ENCODE measurements at regions not wholly inside any gene's neighbourhood (a gene's known extent, or its start where the extent isn't known, plus 50 kb on each side); places are given as distances from the start of the nearest gene placed in this dataset.
"Not testable (repeated sequence)": the region's sequence is repeated elsewhere in the genome, so short reads cannot be mapped to it uniquely, and the experiment has no call there.

- Histone ChIP-seq H3K9me3 (ENCODE audit: control insufficient read depth in 3 of 3, low read length in 3 of 3) (no peaks in the 10 kb centered on the region), H3K27ac (ENCODE audit: low read depth, low read length) (no peak overlapping the region), H3K9ac (ENCODE audit: low read depth in 1 of 3, low read length in 3 of 3) (no peak overlapping the region), H3K27me3 (ENCODE audit: control insufficient read depth in 3 of 3, insufficient read depth in 3 of 3, low read length in 3 of 3) (no peaks in the 10 kb centered on the region), H3K4me1 (ENCODE audit: control insufficient read depth in 3 of 3, insufficient read depth in 3 of 3, low read length in 3 of 3) (no peaks in the 10 kb centered on the region), H3K4me3 (ENCODE audit: low read length in 3 of 3) (no peak overlapping the region), H3K36me3 (ENCODE audit: control insufficient read depth in 3 of 3, insufficient read depth in 3 of 3, low read length in 3 of 3) (no peaks in the 10 kb centered on the region)
Observed at GRCh38 chr1:83123019-83123418, 875.9 kb downstream of the TTLL7 start.

- Histone ChIP-seq H3K9me3 (ENCODE audit: control insufficient read depth in 3 of 3, low read length in 3 of 3) (no peaks in the 10 kb centered on the region), H3K4me1 (ENCODE audit: control insufficient read depth in 3 of 3, insufficient read depth in 3 of 3, low read length in 3 of 3) (no peaks in the 10 kb centered on the region), H3K9ac (ENCODE audit: low read depth in 1 of 3, low read length in 3 of 3) (no peak overlapping the region), H3K4me3 (ENCODE audit: low read length in 3 of 3) (no peak overlapping the region), H3K36me3 (ENCODE audit: control insufficient read depth in 3 of 3, insufficient read depth in 3 of 3, low read length in 3 of 3) (no peaks in the 10 kb centered on the region), H3K27me3 (ENCODE audit: control insufficient read depth in 3 of 3, insufficient read depth in 3 of 3, low read length in 3 of 3) (no peaks in the 10 kb centered on the region), H3K27ac (ENCODE audit: low read depth, low read length) (no peak overlapping the region)
Observed at GRCh38 chr1:83118472-83118871, 880.5 kb downstream of the TTLL7 start.

- H3K36me3 ChIP-seq (ENCODE audit: control insufficient read depth in 3 of 3, insufficient read depth in 3 of 3, low read length in 3 of 3); H3K27ac ChIP-seq (ENCODE audit: low read depth, low read length); H3K9ac ChIP-seq (ENCODE audit: low read depth in 1 of 3, low read length in 3 of 3); H3K9me3 ChIP-seq (ENCODE audit: control insufficient read depth in 3 of 3, low read length in 3 of 3); H3K4me3 ChIP-seq (ENCODE audit: low read length in 3 of 3); H3K4me1 ChIP-seq (ENCODE audit: control insufficient read depth in 3 of 3, insufficient read depth in 3 of 3, low read length in 3 of 3); H3K27me3 ChIP-seq (ENCODE audit: control insufficient read depth in 3 of 3, insufficient read depth in 3 of 3, low read length in 3 of 3): not testable (repeated sequence)
Observed at GRCh38 chr1:83117030-83117429, 881.9 kb downstream of the TTLL7 start.

- H3K4me3 ChIP-seq (ENCODE audit: low read length in 3 of 3): no peak overlapping the region
- H3K9me3 ChIP-seq (ENCODE audit: control insufficient read depth in 3 of 3, low read length in 3 of 3): no peaks in the 10 kb centered on the region
- H3K27ac ChIP-seq (ENCODE audit: low read depth, low read length): no peak overlapping the region
- no peak overlapping the region for H3K9ac ChIP-seq (ENCODE audit: low read depth in 1 of 3, low read length in 3 of 3)
- H3K27me3 ChIP-seq (ENCODE audit: control insufficient read depth in 3 of 3, insufficient read depth in 3 of 3, low read length in 3 of 3): no peaks in the 10 kb centered on the region
- no peaks in the 10 kb centered on the region for H3K4me1 ChIP-seq (ENCODE audit: control insufficient read depth in 3 of 3, insufficient read depth in 3 of 3, low read length in 3 of 3)
- H3K36me3 ChIP-seq (ENCODE audit: control insufficient read depth in 3 of 3, insufficient read depth in 3 of 3, low read length in 3 of 3): no peaks in the 10 kb centered on the region
Observed at GRCh38 chr1:83115785-83116184, 883.1 kb downstream of the TTLL7 start.

- H3K9ac ChIP-seq (ENCODE audit: low read depth in 1 of 3, low read length in 3 of 3): no peak overlapping the region
- H3K4me3 ChIP-seq (ENCODE audit: low read length in 3 of 3): no peak overlapping the region
- H3K36me3 ChIP-seq (ENCODE audit: control insufficient read depth in 3 of 3, insufficient read depth in 3 of 3, low read length in 3 of 3): no peaks in the 10 kb centered on the region
- no peaks in the 10 kb centered on the region for H3K27me3 ChIP-seq (ENCODE audit: control insufficient read depth in 3 of 3, insufficient read depth in 3 of 3, low read length in 3 of 3)
- H3K9me3 ChIP-seq (ENCODE audit: control insufficient read depth in 3 of 3, low read length in 3 of 3): no peaks in the 10 kb centered on the region
- no peaks in the 10 kb centered on the region for H3K4me1 ChIP-seq (ENCODE audit: control insufficient read depth in 3 of 3, insufficient read depth in 3 of 3, low read length in 3 of 3)
- no peak overlapping the region for H3K27ac ChIP-seq (ENCODE audit: low read depth, low read length)
Observed at GRCh38 chr1:83114136-83114834, 884.6 kb downstream of the TTLL7 start.

- H3K9ac ChIP-seq (ENCODE audit: low read depth in 1 of 3, low read length in 3 of 3): no peak overlapping the region
- no peaks in the 10 kb centered on the region for H3K4me1 ChIP-seq (ENCODE audit: control insufficient read depth in 3 of 3, insufficient read depth in 3 of 3, low read length in 3 of 3)
- no peaks in the 10 kb centered on the region for H3K9me3 ChIP-seq (ENCODE audit: control insufficient read depth in 3 of 3, low read length in 3 of 3)
- no peak overlapping the region for H3K27ac ChIP-seq (ENCODE audit: low read depth, low read length)
- H3K36me3 ChIP-seq (ENCODE audit: control insufficient read depth in 3 of 3, insufficient read depth in 3 of 3, low read length in 3 of 3): no peaks in the 10 kb centered on the region
- H3K4me3 ChIP-seq (ENCODE audit: low read length in 3 of 3): no peak overlapping the region
- H3K27me3 ChIP-seq (ENCODE audit: control insufficient read depth in 3 of 3, insufficient read depth in 3 of 3, low read length in 3 of 3): no peaks in the 10 kb centered on the region
Observed at GRCh38 chr1:83113652-83114051, 885.3 kb downstream of the TTLL7 start.

- no peak overlapping the region for H3K4me3 ChIP-seq (ENCODE audit: low read length in 3 of 3)
- H3K9ac ChIP-seq (ENCODE audit: low read depth in 1 of 3, low read length in 3 of 3): no peak overlapping the region
- no peaks in the 10 kb centered on the region for H3K4me1 ChIP-seq (ENCODE audit: control insufficient read depth in 3 of 3, insufficient read depth in 3 of 3, low read length in 3 of 3)
- H3K27me3 ChIP-seq (ENCODE audit: control insufficient read depth in 3 of 3, insufficient read depth in 3 of 3, low read length in 3 of 3): no peaks in the 10 kb centered on the region
- H3K36me3 ChIP-seq (ENCODE audit: control insufficient read depth in 3 of 3, insufficient read depth in 3 of 3, low read length in 3 of 3): no peaks in the 10 kb centered on the region
- no peak overlapping the region for H3K27ac ChIP-seq (ENCODE audit: low read depth, low read length)
- H3K9me3 ChIP-seq (ENCODE audit: control insufficient read depth in 3 of 3, low read length in 3 of 3): no peaks in the 10 kb centered on the region
Observed at GRCh38 chr1:83112248-83112885, 886.6 kb downstream of the TTLL7 start.

GRCh38 chr1:83110156-83110555 lies 888.8 kb downstream of the TTLL7 start:
- Histone ChIP-seq H3K4me3 (ENCODE audit: low read length in 3 of 3) (no peak overlapping the region), H3K27me3 (ENCODE audit: control insufficient read depth in 3 of 3, insufficient read depth in 3 of 3, low read length in 3 of 3) (no peaks in the 10 kb centered on the region), H3K36me3 (ENCODE audit: control insufficient read depth in 3 of 3, insufficient read depth in 3 of 3, low read length in 3 of 3) (no peaks in the 10 kb centered on the region), H3K9ac (ENCODE audit: low read depth in 1 of 3, low read length in 3 of 3) (no peak overlapping the region), H3K9me3 (ENCODE audit: control insufficient read depth in 3 of 3, low read length in 3 of 3) (no peaks in the 10 kb centered on the region), H3K4me1 (ENCODE audit: control insufficient read depth in 3 of 3, insufficient read depth in 3 of 3, low read length in 3 of 3) (no peaks in the 10 kb centered on the region), H3K27ac (ENCODE audit: low read depth, low read length) (no peak overlapping the region)

- Histone ChIP-seq H3K9me3 (ENCODE audit: control insufficient read depth in 3 of 3, low read length in 3 of 3) (no peaks in the 10 kb centered on the region), H3K36me3 (ENCODE audit: control insufficient read depth in 3 of 3, insufficient read depth in 3 of 3, low read length in 3 of 3) (no peaks in the 10 kb centered on the region), H3K4me3 (ENCODE audit: low read length in 3 of 3) (no peak overlapping the region), H3K4me1 (ENCODE audit: control insufficient read depth in 3 of 3, insufficient read depth in 3 of 3, low read length in 3 of 3) (no peaks in the 10 kb centered on the region), H3K9ac (ENCODE audit: low read depth in 1 of 3, low read length in 3 of 3) (no peak overlapping the region), H3K27me3 (ENCODE audit: control insufficient read depth in 3 of 3, insufficient read depth in 3 of 3, low read length in 3 of 3) (no peaks in the 10 kb centered on the region), H3K27ac (ENCODE audit: low read depth, low read length) (no peak overlapping the region)
Observed at GRCh38 chr1:83109692-83110091, 889.2 kb downstream of the TTLL7 start.

GRCh38 chr1:83104558-83104957 lies 894.4 kb downstream of the TTLL7 start:
- no peak overlapping the region for H3K27ac ChIP-seq (ENCODE audit: low read depth, low read length)
- no peaks in the 10 kb centered on the region for H3K27me3 ChIP-seq (ENCODE audit: control insufficient read depth in 3 of 3, insufficient read depth in 3 of 3, low read length in 3 of 3)
- H3K4me3 ChIP-seq (ENCODE audit: low read length in 3 of 3): no peak overlapping the region
- H3K9me3 ChIP-seq (ENCODE audit: control insufficient read depth in 3 of 3, low read length in 3 of 3): no peaks in the 10 kb centered on the region
- H3K36me3 ChIP-seq (ENCODE audit: control insufficient read depth in 3 of 3, insufficient read depth in 3 of 3, low read length in 3 of 3): no peaks in the 10 kb centered on the region
- no peaks in the 10 kb centered on the region for H3K4me1 ChIP-seq (ENCODE audit: control insufficient read depth in 3 of 3, insufficient read depth in 3 of 3, low read length in 3 of 3)
- no peak overlapping the region for H3K9ac ChIP-seq (ENCODE audit: low read depth in 1 of 3, low read length in 3 of 3)

All from skeletal muscle tissue (tissue), 3 donors.